Uterus (tissue), 3 donors: ENCODE measurements at regions not wholly inside any gene's neighbourhood (a gene's known extent, or its start where the extent isn't known, plus 50 kb on each side); places are given as distances from the start of the nearest gene placed in this dataset.

Experiments used
- DNase-seq, 2 donors: peaks; one replicate each; pipeline ENCODE4 v3.0.0-alpha.2; 2019 to 2020
- H3K27ac ChIP-seq, 2 donors: fragments of 200-600 bp; sonication (generic); 1 replicate in 1 of 2; 2 replicates in 1 of 2; pipeline ENCODE4 v1.5.1; 2016 to 2018
- H3K27me3 ChIP-seq, 2 donors: fragments of 200-600 bp; sonication (generic); one replicate each; pipeline ENCODE4 v1.5.1; 2018 to 2019; ENCODE audit warnings: control low read depth in 1 of 2
- H3K36me3 ChIP-seq, 2 donors: fragments of 200-600 bp; sonication (generic); one replicate each; pipeline ENCODE4 v1.5.1; 2019; ENCODE audit warnings: control low read depth in 1 of 2
- H3K4me1 ChIP-seq, 2 donors: fragments of 200-600 bp; sonication (generic); one replicate each; pipeline ENCODE4 v1.5.1; 2018 to 2019; ENCODE audit warnings: control low read depth in 1 of 2
- H3K4me3 ChIP-seq, 2 donors: fragments of 200-600 bp; sonication (generic); 1 replicate in 1 of 2; 2 replicates in 1 of 2; pipeline ENCODE4 v1.5.1; 2018 to 2019; ENCODE audit warnings: mild to moderate bottlenecking in 1 of 2
- H3K9me3 ChIP-seq, 2 donors: fragments of 200-600 bp; sonication (generic); one replicate each; pipeline ENCODE4 v1.5.1; 2019; ENCODE audit warnings: control low read depth in 1 of 2
- POLR2A ChIP-seq, 2 donors: fragments of 450-650 bp; IDR thresholded peaks; one replicate each; pipeline ENCODE4 v1.6.1; 2016; ENCODE audit warnings: antibody characterized with exemption in 2 of 2, mild to moderate bottlenecking in 1 of 2, moderate library complexity in 1 of 2
- intact Hi-C: fragments of 100-400 bp; cut with DNase I; formaldehyde crosslinking; loops from one replicate; pipeline ENCODE4 v1.15.1; 2023; ENCODE audit warnings: low total_unique reads
- TF ChIP-seq, protein P1 (sequence below), 4 experiments: fragments of 200-600 bp in 2 of 4; fragments of 450-650 bp in 2 of 4; sonication (generic) in 2 of 4; IDR thresholded peaks; one replicate each; pipeline ENCODE4 v1.5.1; 2016 to 2019; ENCODE audit warnings: antibody characterized with exemption in 4 of 4, mild to moderate bottlenecking in 2 of 4, moderate library complexity in 1 of 4
- donor health status: DM: yes; HTN: yes; CAD: no.

DNA sequence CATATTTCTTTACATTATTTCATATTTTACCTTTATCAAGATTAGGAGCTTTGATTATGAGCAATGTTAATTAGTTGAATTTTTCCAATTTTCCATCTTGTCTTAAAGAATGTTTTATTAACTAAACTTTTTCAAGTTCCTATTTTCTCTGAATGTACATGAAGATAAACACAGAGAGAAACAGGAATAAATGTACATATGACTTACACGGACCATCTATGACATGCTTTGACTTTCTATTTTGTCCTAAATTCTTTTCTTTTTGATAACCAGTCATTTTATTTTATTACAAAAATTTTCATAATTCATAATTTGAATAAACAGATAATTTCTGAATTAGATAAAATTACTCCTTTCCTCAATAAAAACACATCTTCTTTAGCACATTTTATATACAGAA, 1038.8 kb upstream of the ARRDC3 start:
- Histone ChIP-seq H3K27me3 (no peaks in the 10 kb centered on the region), H3K27ac (no peak overlapping the region), H3K36me3 (no peaks in the 10 kb centered on the region), H3K4me1 (no peaks in the 10 kb centered on the region), H3K4me3 (no peak overlapping the region), H3K9me3 (no peaks in the 10 kb centered on the region)
- intact Hi-C loops = no loop called here
- TF ChIP-seq, protein P1, sequence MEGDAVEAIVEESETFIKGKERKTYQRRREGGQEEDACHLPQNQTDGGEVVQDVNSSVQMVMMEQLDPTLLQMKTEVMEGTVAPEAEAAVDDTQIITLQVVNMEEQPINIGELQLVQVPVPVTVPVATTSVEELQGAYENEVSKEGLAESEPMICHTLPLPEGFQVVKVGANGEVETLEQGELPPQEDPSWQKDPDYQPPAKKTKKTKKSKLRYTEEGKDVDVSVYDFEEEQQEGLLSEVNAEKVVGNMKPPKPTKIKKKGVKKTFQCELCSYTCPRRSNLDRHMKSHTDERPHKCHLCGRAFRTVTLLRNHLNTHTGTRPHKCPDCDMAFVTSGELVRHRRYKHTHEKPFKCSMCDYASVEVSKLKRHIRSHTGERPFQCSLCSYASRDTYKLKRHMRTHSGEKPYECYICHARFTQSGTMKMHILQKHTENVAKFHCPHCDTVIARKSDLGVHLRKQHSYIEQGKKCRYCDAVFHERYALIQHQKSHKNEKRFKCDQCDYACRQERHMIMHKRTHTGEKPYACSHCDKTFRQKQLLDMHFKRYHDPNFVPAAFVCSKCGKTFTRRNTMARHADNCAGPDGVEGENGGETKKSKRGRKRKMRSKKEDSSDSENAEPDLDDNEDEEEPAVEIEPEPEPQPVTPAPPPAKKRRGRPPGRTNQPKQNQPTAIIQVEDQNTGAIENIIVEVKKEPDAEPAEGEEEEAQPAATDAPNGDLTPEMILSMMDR (IDR thresholded peaks at IDR 0.05) = no peak
- no peak for TF ChIP-seq POLR2A (IDR thresholded peaks at IDR 0.05)
- DNase-seq = no peak

DNA sequence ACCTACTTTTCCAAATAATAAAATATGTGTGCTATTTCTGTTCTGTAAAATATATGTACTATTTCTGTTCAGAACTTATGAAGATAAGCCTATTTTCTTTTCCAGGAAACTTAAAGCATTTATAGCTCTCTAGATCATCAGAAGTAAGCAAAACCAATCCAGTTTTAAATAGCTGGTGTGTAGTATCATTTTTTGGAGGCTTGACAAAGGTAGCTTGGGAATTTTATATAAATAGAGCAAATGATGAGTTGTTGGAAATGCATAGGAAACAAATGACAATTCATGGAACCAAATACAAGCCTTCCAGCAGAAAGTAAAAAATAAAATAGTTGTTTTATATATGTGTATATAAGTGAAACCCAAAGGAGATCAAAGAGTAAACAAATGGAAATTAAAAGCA, 1038.1 kb upstream of the ARRDC3 start:
- no peak for DNase-seq
- no peak overlapping the region for H3K27ac ChIP-seq
- H3K27me3 ChIP-seq = no peaks in the 10 kb centered on the region
- H3K36me3 ChIP-seq = no peaks in the 10 kb centered on the region
- H3K4me3 ChIP-seq = no peak overlapping the region
- intact Hi-C loops = no loop called here
- TF ChIP-seq POLR2A (IDR thresholded peaks at IDR 0.05) = no peak
- TF ChIP-seq, protein P1 (IDR thresholded peaks at IDR 0.05) = no peak
- H3K9me3 ChIP-seq = no peaks in the 10 kb centered on the region
- H3K4me1 ChIP-seq = no peaks in the 10 kb centered on the region

DNA sequence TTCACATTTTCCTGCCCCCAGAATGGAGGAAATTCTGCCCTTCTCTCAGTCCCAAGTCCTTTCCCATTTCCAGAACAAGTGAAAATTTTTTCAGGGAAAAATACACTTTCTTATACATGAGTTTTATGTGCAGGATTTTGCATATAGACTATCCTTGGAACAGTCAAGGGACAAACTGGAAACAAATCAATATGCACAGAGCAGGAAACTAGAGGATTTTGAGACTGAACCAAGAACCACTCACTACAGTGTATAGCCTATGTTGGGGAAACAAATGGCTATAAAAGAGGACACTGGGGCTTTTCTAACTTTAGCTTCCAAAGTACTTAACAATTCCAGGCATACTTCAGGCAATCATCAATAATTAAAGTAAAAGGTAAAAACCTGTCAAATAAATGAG, 1036.1 kb upstream of the ARRDC3 start:
- intact Hi-C loops = no loop called here
- H3K36me3 ChIP-seq = no peaks in the 10 kb centered on the region
- no peak overlapping the region for H3K4me3 ChIP-seq
- no peaks in the 10 kb centered on the region for H3K27me3 ChIP-seq
- H3K27ac ChIP-seq = no peak overlapping the region
- H3K9me3 ChIP-seq = no peaks in the 10 kb centered on the region
- TF ChIP-seq, protein P1 (IDR thresholded peaks at IDR 0.05) = no peak
- TF ChIP-seq POLR2A (IDR thresholded peaks at IDR 0.05) = no peak
- H3K4me1 ChIP-seq = no peaks in the 10 kb centered on the region
- DNase-seq = no peak

DNA sequence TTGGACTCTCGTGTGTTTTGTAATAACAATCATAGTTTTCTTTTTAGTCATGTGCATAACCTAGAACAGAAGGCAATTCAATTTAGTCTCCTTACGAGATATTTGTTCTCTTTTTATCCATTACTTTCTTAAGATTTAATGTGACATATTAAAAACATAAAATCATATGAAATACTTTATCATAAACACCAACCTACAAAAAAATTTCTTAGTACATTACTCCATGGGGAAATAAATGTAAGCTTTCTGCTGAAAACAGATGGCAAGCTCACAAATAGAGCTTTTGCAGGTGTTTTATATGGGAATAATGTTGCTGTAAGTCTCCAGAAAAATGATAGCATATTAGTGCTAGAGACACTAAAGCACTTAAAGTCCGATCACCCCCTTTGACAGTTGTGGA, 1035.2 kb upstream of the ARRDC3 start:
- DNase-seq = no peak
- Histone ChIP-seq H3K9me3 (no peaks in the 10 kb centered on the region), H3K4me3 (no peak overlapping the region), H3K27ac (no peak overlapping the region), H3K27me3 (no peaks in the 10 kb centered on the region), H3K4me1 (no peaks in the 10 kb centered on the region), H3K36me3 (no peaks in the 10 kb centered on the region)
- TF ChIP-seq POLR2A (IDR thresholded peaks at IDR 0.05) = no peak
- TF ChIP-seq, protein P1 (IDR thresholded peaks at IDR 0.05) = no peak
- intact Hi-C loops = no loop called here

- Histone ChIP-seq H3K36me3 (peaks cover 0 to 2% of the 10 kb centered on the region in 2 donors), H3K4me1 (no peaks in the 10 kb centered on the region), H3K4me3 (no peak overlapping the region), H3K27ac (no peak overlapping the region), H3K27me3 (no peaks in the 10 kb centered on the region), H3K9me3 (no peaks in the 10 kb centered on the region)
- intact Hi-C loops = no loop called here
- no peak for DNase-seq
- TF ChIP-seq POLR2A (IDR thresholded peaks at IDR 0.05) = no peak
- TF ChIP-seq, protein P1 (IDR thresholded peaks at IDR 0.05) = no peak
These were observed 1026.0 kb upstream of the ARRDC3 start for GRCh38 chr5:92409134-92409533.
